ENCODE measurements at regions not wholly inside any gene's neighbourhood (a gene's known extent, or its start where the extent isn't known, plus 50 kb on each side); places are given as distances from the start of the nearest gene placed in this dataset.

DNA sequence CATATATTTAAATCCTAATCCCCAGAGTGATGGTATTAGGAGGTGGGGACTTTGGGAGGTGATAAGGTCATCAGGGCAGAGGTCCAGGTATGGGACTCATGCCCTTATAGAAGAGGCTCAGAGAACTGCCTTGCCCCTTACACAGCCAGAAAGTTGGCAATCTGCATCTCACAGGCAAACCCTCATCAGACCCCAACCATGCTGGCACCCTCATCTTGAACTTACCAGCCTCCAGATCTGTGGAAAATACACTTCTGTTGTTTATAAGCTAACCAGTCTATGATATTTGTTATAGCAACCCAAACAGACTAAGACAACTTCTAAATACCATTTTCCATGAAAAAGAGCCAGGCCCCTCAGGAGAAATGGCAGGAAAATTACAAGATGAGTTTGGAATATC, 69.3 kb upstream of the PRDX6 start:
- TF ChIP-seq BHLHE40 (IDR thresholded peaks at IDR 0.05; ENCODE audit: low read depth, low read length) (no peak), ZNF302 (CRISPR knock-in tag; IDR thresholded peaks at IDR 0.05) (no peak), HOXA7 (CRISPR knock-in tag; IDR thresholded peaks at IDR 0.05) (no peak), ZSCAN20 (CRISPR knock-in tag; IDR thresholded peaks at IDR 0.05) (no peak)
- TF ChIP-seq, protein P1, sequence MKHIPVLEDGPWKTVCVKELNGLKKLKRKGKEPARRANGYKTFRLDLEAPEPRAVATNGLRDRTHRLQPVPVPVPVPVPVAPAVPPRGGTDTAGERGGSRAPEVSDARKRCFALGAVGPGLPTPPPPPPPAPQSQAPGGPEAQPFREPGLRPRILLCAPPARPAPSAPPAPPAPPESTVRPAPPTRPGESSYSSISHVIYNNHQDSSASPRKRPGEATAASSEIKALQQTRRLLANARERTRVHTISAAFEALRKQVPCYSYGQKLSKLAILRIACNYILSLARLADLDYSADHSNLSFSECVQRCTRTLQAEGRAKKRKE (CRISPR knock-in tag; IDR thresholded peaks at IDR 0.05; ENCODE audit: low read depth): no peak
- ATAC-seq (no peak), FAIRE-seq (no peak), DNase-seq (ENCODE audit: low read depth in 1 of 2, low spot score in 1 of 2) (no peak)
- CTCF ChIA-PET: interaction anchor here (1.0 to 1.3 kb wide), 3 partner anchors 12 to 152 kb away, joined by 3 to 4 read pairs (median 4); no protein-coding TSS in a partner anchor
- POLR2A ChIA-PET: no interaction called here
- no peak overlapping the region for H3K4me3 ChIP-seq
- no peaks in the 10 kb centered on the region for H3K9me3 ChIP-seq
- no peak overlapping the region for H3K4me2 ChIP-seq
- H3K4me1 ChIP-seq: peaks cover 17% of the 10 kb centered on the region
- H3K27ac ChIP-seq: no peak overlapping the region

DNA sequence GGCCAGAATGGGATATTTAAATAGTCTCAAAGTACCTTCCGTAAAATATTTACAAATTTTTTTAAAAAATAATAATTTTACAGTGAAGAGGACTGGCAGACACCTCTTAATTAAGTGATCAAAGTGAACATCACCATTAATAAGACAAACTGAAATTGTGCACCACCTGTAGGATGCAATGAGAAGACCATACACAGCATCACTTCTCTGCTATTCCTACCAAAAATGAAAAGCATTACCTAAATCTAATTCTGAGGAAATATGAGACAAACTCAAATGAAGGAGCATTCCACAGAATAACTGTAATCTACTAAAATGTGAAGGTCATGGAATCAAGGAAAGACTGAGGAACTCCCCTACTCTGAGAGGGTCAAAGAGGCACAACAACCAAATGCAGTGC, 68.2 kb upstream of the PRDX6 start:
- ChIA-PET CTCF (interaction anchor here (1.0 to 1.3 kb wide), 2 partner anchors 11 to 20 kb away, joined by 3 to 4 read pairs; no protein-coding TSS in a partner anchor), POLR2A (no interaction called here)
- Histone ChIP-seq H3K4me2 (no peak overlapping the region), H3K27ac (no peak overlapping the region), H3K4me3 (no peak overlapping the region), H3K9me3 (no peaks in the 10 kb centered on the region), H3K4me1 (peaks cover 17% of the 10 kb centered on the region)
- DNase-seq (ENCODE audit: low read depth in 1 of 2, low spot score in 1 of 2): no peak
- no peak for ATAC-seq
- no peak for FAIRE-seq
- TF ChIP-seq MYC (IDR thresholded peaks at IDR 0.05; ENCODE audit: borderline replicate concordance, low read length): no peak
- TF ChIP-seq CHD4 (IDR thresholded peaks at IDR 0.05; ENCODE audit: borderline replicate concordance): no peak
- TF ChIP-seq, protein P2, sequence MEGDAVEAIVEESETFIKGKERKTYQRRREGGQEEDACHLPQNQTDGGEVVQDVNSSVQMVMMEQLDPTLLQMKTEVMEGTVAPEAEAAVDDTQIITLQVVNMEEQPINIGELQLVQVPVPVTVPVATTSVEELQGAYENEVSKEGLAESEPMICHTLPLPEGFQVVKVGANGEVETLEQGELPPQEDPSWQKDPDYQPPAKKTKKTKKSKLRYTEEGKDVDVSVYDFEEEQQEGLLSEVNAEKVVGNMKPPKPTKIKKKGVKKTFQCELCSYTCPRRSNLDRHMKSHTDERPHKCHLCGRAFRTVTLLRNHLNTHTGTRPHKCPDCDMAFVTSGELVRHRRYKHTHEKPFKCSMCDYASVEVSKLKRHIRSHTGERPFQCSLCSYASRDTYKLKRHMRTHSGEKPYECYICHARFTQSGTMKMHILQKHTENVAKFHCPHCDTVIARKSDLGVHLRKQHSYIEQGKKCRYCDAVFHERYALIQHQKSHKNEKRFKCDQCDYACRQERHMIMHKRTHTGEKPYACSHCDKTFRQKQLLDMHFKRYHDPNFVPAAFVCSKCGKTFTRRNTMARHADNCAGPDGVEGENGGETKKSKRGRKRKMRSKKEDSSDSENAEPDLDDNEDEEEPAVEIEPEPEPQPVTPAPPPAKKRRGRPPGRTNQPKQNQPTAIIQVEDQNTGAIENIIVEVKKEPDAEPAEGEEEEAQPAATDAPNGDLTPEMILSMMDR (IDR thresholded peaks at IDR 0.05): no peak; the same call in 2 of the 3 replicates
- TF ChIP-seq, protein P3, sequence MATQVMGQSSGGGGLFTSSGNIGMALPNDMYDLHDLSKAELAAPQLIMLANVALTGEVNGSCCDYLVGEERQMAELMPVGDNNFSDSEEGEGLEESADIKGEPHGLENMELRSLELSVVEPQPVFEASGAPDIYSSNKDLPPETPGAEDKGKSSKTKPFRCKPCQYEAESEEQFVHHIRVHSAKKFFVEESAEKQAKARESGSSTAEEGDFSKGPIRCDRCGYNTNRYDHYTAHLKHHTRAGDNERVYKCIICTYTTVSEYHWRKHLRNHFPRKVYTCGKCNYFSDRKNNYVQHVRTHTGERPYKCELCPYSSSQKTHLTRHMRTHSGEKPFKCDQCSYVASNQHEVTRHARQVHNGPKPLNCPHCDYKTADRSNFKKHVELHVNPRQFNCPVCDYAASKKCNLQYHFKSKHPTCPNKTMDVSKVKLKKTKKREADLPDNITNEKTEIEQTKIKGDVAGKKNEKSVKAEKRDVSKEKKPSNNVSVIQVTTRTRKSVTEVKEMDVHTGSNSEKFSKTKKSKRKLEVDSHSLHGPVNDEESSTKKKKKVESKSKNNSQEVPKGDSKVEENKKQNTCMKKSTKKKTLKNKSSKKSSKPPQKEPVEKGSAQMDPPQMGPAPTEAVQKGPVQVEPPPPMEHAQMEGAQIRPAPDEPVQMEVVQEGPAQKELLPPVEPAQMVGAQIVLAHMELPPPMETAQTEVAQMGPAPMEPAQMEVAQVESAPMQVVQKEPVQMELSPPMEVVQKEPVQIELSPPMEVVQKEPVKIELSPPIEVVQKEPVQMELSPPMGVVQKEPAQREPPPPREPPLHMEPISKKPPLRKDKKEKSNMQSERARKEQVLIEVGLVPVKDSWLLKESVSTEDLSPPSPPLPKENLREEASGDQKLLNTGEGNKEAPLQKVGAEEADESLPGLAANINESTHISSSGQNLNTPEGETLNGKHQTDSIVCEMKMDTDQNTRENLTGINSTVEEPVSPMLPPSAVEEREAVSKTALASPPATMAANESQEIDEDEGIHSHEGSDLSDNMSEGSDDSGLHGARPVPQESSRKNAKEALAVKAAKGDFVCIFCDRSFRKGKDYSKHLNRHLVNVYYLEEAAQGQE (IDR thresholded peaks at IDR 0.05): no peak
- TF ChIP-seq ZC3H11A (IDR thresholded peaks at IDR 0.05): no peak
- TF ChIP-seq, protein P4, sequence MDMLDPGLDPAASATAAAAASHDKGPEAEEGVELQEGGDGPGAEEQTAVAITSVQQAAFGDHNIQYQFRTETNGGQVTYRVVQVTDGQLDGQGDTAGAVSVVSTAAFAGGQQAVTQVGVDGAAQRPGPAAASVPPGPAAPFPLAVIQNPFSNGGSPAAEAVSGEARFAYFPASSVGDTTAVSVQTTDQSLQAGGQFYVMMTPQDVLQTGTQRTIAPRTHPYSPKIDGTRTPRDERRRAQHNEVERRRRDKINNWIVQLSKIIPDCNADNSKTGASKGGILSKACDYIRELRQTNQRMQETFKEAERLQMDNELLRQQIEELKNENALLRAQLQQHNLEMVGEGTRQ (IDR thresholded peaks at IDR 0.05): no peak
- TF ChIP-seq, protein P1 (CRISPR knock-in tag; IDR thresholded peaks at IDR 0.05; ENCODE audit: low read depth): no peak
- TF ChIP-seq EHMT2 (IDR thresholded peaks at IDR 0.05; ENCODE audit: low read depth): no peak
- no peak for TF ChIP-seq ESRRA (IDR thresholded peaks at IDR 0.05; ENCODE audit: borderline replicate concordance, low read length)
- TF ChIP-seq PHF8 (IDR thresholded peaks at IDR 0.05; ENCODE audit: borderline replicate concordance, low read depth): no peak
- no peak for TF ChIP-seq NPAS2 (CRISPR knock-in tag; IDR thresholded peaks at IDR 0.05; ENCODE audit: borderline replicate concordance)
- WGBS (ENCODE audit: missing lambda C conversion rate): 92% methylated on average over 1 of the region's 1 CpG
